Sigmoid colon (tissue), 4 donors: ENCODE measurements at regions not wholly inside any gene's neighbourhood (a gene's known extent, or its start where the extent isn't known, plus 50 kb on each side); places are given as distances from the start of the nearest gene placed in this dataset.

ENCODE experiments used
- EP300 ChIP-seq, 4 donors: sonication (generic); formaldehyde crosslinking; IDR thresholded peaks; one replicate each; pipeline ENCODE4 v1.6.1; 2017; ENCODE audit warnings: antibody characterized with exemption in 4 of 4
- TF ChIP-seq, protein P1 (sequence below), 4 experiments: fragments of 450-650 bp in 3 of 4; fragments of 200-600 bp in 1 of 4; IDR thresholded peaks; one replicate each; pipeline ENCODE4 v1.5.1; 2016 to 2019; ENCODE audit warnings: antibody characterized with exemption in 4 of 4, mild to moderate bottlenecking in 3 of 4, moderate library complexity in 2 of 4

DNA sequence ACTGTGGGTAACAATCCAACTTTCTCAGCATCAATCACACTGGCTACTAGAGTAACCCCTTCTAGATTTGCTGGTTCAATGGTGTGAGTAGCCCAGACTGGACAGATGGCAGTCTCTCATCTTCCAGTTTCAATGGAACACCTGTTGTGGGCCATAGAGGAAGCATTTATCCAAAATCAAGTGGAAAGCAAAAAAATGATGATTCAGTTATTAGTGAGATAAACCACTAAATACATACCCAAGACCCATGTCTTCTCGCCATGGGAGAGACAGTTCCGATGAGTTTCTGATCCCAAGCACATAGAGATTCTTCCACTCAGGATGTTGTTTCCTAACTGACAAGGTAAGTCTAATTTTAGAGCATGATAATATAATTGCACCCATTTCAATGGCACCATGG, 194.0 kb downstream of the IRS1 start:
- TF ChIP-seq, protein P1, sequence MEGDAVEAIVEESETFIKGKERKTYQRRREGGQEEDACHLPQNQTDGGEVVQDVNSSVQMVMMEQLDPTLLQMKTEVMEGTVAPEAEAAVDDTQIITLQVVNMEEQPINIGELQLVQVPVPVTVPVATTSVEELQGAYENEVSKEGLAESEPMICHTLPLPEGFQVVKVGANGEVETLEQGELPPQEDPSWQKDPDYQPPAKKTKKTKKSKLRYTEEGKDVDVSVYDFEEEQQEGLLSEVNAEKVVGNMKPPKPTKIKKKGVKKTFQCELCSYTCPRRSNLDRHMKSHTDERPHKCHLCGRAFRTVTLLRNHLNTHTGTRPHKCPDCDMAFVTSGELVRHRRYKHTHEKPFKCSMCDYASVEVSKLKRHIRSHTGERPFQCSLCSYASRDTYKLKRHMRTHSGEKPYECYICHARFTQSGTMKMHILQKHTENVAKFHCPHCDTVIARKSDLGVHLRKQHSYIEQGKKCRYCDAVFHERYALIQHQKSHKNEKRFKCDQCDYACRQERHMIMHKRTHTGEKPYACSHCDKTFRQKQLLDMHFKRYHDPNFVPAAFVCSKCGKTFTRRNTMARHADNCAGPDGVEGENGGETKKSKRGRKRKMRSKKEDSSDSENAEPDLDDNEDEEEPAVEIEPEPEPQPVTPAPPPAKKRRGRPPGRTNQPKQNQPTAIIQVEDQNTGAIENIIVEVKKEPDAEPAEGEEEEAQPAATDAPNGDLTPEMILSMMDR (IDR thresholded peaks at IDR 0.05), result no peak
- no peak for TF ChIP-seq EP300 (IDR thresholded peaks at IDR 0.05)
